Upper lobe of left lung (tissue), 6 donors: ENCODE measurements at regions not wholly inside any gene's neighbourhood (a gene's known extent, or its start where the extent isn't known, plus 50 kb on each side); places are given as distances from the start of the nearest gene placed in this dataset.

ENCODE experiments used
- ATAC-seq, 2 donors: fragments of 200-7000 bp; cut with Tn5 transposase; one replicate each; pipeline ENCODE4 v1.9.1; 2022; ENCODE audit warnings: mild to moderate bottlenecking in 2 of 2, moderate library complexity in 2 of 2; ENCODE audit not compliant: low FRiP score in 2 of 2
- DNase-seq, 2 donors: peaks; one replicate each; pipeline ENCODE4 v3.0.0-alpha.2; 2019 to 2020
- H3K27ac ChIP-seq, 4 donors: fragments of 200-600 bp; sonication (generic); one replicate each; pipeline ENCODE4 v1.5.1; 2016 to 2019
- H3K27me3 ChIP-seq, 4 donors: fragments of 200-600 bp; sonication (generic); one replicate each; pipeline ENCODE4 v1.5.1; 2017 to 2019
- H3K36me3 ChIP-seq, 4 donors: fragments of 200-600 bp; sonication (generic); one replicate each; pipeline ENCODE4 v1.5.1; 2016 to 2019
- H3K4me1 ChIP-seq, 4 donors: fragments of 200-600 bp; sonication (generic); one replicate each; pipeline ENCODE4 v1.5.1; 2018 to 2019
- H3K4me3 ChIP-seq, 4 donors: fragments of 200-600 bp; sonication (generic); one replicate each; pipeline ENCODE4 v1.5.1; 2017 to 2019; ENCODE audit warnings: mild to moderate bottlenecking in 2 of 4, moderate library complexity in 1 of 4
- H3K9me3 ChIP-seq, 4 donors: fragments of 200-600 bp; sonication (generic); one replicate each; pipeline ENCODE4 v1.5.1; 2018 to 2019
- CTCF ChIP-seq, 6 experiments: fragments of 450-650 bp in 4 of 6; fragments of 200-600 bp in 2 of 6; sonication (generic) in 2 of 6; IDR thresholded peaks; one replicate each; pipeline ENCODE4 v1.5.1; 2016 to 2019; ENCODE audit warnings: antibody characterized with exemption in 6 of 6
- EP300 ChIP-seq, 4 donors: sonication (generic); formaldehyde crosslinking; IDR thresholded peaks; one replicate each; pipeline ENCODE4 v1.5.1; 2017; ENCODE audit warnings: antibody characterized with exemption in 4 of 4, control low read depth in 2 of 4
- POLR2A ChIP-seq, 4 donors: fragments of 450-650 bp; IDR thresholded peaks; one replicate each; pipeline ENCODE4 v1.5.1; 2016 to 2017; ENCODE audit warnings: antibody characterized with exemption in 4 of 4, mild to moderate bottlenecking in 2 of 4
- POLR2AphosphoS5 ChIP-seq, 2 donors: sonication (generic); formaldehyde crosslinking; IDR thresholded peaks; one replicate each; pipeline ENCODE4 v1.5.1; 2017; ENCODE audit warnings: antibody characterized with exemption in 2 of 2
- WGBS, 2 donors: methylation state at CpG; one replicate each; pipeline ENCODE4 v1.1.5; 2017 to 2018; 5-methylcytosine and 5-hydroxymethylcytosine counted together
- donor health status: DM: no; HTN: no; CAD: no; lungs with moderate emphysema.
- donor health status: DM: no; HTN: yes; CAD: no; lungs with severe emphysema.

DNA sequence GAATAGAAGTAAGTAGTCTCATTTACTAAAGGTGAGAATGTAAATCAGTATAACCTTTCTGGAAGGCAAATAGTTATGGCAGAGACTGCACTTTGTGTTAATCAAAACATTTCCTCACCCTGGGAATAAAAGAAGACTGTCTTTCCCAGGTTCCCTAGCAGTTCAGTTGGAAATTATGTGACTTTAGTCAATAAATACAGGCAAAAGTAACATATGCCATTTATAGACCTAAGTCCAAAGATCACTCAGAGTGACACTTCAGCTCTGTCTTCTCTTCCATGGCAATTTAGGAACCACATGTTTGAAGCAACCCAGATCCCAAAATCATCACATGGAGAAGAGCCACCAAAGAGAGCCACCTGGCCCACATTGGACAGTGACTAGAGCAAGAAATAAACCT, 160.7 kb upstream of the SV2C start:
- Histone ChIP-seq H3K4me1 (no peaks in the 10 kb centered on the region), H3K27ac (no peak overlapping the region), H3K27me3 (no peaks in the 10 kb centered on the region), H3K4me3 (no peak overlapping the region), H3K36me3 (no peaks in the 10 kb centered on the region), H3K9me3 (no peaks in the 10 kb centered on the region)
- TF ChIP-seq EP300 (IDR thresholded peaks at IDR 0.05) (no peak), POLR2AphosphoS5 (IDR thresholded peaks at IDR 0.05) (no peak), CTCF (IDR thresholded peaks at IDR 0.05) (no peak)
- no peak for ATAC-seq
- DNase-seq, result no peak

GRCh38 chr5:75921011-75921410, 162.2 kb upstream of the SV2C start:
- H3K9me3 ChIP-seq, result no peaks in the 10 kb centered on the region
- DNase-seq, result no peak
- WGBS, 2 donors, result 91 to 95% methylated on average over 5 to 6 of the region's 6 CpGs
- ATAC-seq, result no peak
- H3K27me3 ChIP-seq, result no peaks in the 10 kb centered on the region
- no peak overlapping the region for H3K27ac ChIP-seq
- no peaks in the 10 kb centered on the region for H3K4me1 ChIP-seq
- TF ChIP-seq CTCF (IDR thresholded peaks at IDR 0.05) (no peak), EP300 (IDR thresholded peaks at IDR 0.05) (no peak)
- H3K36me3 ChIP-seq, result no peaks in the 10 kb centered on the region
- H3K4me3 ChIP-seq, result no peak overlapping the region

DNA sequence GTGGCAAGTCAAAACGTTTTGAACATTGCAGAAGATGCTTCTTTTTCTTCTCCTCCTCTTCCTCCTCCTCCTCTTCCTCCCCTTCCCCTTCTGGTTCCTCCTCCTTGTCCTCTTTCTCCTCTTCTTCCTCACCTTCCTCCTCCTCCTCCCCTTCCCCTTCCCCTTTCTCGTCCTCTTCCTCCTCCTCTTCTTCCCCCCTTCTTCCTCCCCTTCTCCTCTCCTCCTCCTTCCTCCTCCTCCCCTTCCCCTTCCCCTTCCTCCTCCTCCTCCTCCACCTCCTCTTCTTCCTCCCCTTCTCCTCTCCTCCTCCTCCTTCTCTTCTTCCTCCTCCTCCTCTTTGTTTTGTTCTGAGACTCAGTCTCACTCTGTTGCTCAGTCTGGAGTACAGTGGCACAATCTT, 167.0 kb upstream of the SV2C start:
- TF ChIP-seq POLR2AphosphoS5 (IDR thresholded peaks at IDR 0.05) (no peak), EP300 (IDR thresholded peaks at IDR 0.05) (no peak), POLR2A (IDR thresholded peaks at IDR 0.05) (no peak), CTCF (IDR thresholded peaks at IDR 0.05) (no peak)
- 33 to 37% methylated on average over 2 of the region's 2 CpGs for WGBS, 2 donors
- Histone ChIP-seq H3K36me3 (no peaks in the 10 kb centered on the region), H3K27ac (no peak overlapping the region), H3K27me3 (no peaks in the 10 kb centered on the region), H3K4me1 (no peaks in the 10 kb centered on the region), H3K9me3 (no peaks in the 10 kb centered on the region), H3K4me3 (no peak overlapping the region)
- DNase-seq, result no peak
- no peak for ATAC-seq

DNA sequence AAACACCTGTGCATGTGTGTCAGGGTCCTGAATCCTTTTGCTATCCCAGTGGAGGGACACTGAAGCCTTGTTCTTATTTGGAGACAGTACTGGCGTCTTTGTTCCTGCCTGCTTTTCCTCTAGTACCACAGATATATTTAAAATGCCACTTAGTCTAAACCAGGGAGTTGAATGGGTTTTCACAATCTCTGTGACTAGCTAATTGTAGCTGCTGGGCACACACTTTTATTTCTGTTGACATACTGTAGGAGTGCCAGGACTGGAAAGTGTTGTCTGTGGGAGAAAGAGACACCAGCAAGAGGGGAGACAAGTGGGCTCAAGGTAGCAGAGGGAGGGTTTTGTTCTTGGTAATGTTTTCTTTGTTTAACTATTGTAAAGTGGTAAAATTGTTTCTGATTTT, 174.0 kb upstream of the SV2C start:
- DNase-seq, result no peak
- H3K36me3 ChIP-seq, result no peaks in the 10 kb centered on the region
- H3K27me3 ChIP-seq, result no peaks in the 10 kb centered on the region
- no peak overlapping the region for H3K4me3 ChIP-seq
- ATAC-seq, result no peak
- WGBS, 2 donors, result 52 to 85% methylated on average over 1 of the region's 1 CpG
- TF ChIP-seq POLR2AphosphoS5 (IDR thresholded peaks at IDR 0.05), result no peak
- no peak for TF ChIP-seq EP300 (IDR thresholded peaks at IDR 0.05)
- TF ChIP-seq POLR2A (IDR thresholded peaks at IDR 0.05), result no peak
- H3K4me1 ChIP-seq, result no peaks in the 10 kb centered on the region
- H3K27ac ChIP-seq, result no peak overlapping the region
- no peaks in the 10 kb centered on the region for H3K9me3 ChIP-seq

- no peak overlapping the region for H3K27ac ChIP-seq
- DNase-seq (no peak), ATAC-seq (no peak)
- no peak for TF ChIP-seq EP300 (IDR thresholded peaks at IDR 0.05)
- TF ChIP-seq POLR2A (IDR thresholded peaks at IDR 0.05), result no peak
- no peak for TF ChIP-seq POLR2AphosphoS5 (IDR thresholded peaks at IDR 0.05)
- no peak for TF ChIP-seq CTCF (IDR thresholded peaks at IDR 0.05)
- H3K27me3 ChIP-seq, result no peaks in the 10 kb centered on the region
- no peak overlapping the region for H3K4me3 ChIP-seq
- no peaks in the 10 kb centered on the region for H3K4me1 ChIP-seq
- H3K9me3 ChIP-seq, result no peaks in the 10 kb centered on the region
- 80 to 85% methylated on average over 4 of the region's 4 CpGs for WGBS, 2 donors
- no peaks in the 10 kb centered on the region for H3K36me3 ChIP-seq
These were observed 175.5 kb upstream of the SV2C start for GRCh38 chr5:75907651-75908050.
